Daoy (cell line): ENCODE measurements at regions not wholly inside any gene's neighbourhood (a gene's known extent, or its start where the extent isn't known, plus 50 kb on each side); places are given as distances from the start of the nearest gene placed in this dataset.

Experiments
- DNase-seq: peaks from one replicate; pipeline ENCODE4 v3.0.0-alpha.2; 2015; ENCODE audit warnings: low read depth

DNA sequence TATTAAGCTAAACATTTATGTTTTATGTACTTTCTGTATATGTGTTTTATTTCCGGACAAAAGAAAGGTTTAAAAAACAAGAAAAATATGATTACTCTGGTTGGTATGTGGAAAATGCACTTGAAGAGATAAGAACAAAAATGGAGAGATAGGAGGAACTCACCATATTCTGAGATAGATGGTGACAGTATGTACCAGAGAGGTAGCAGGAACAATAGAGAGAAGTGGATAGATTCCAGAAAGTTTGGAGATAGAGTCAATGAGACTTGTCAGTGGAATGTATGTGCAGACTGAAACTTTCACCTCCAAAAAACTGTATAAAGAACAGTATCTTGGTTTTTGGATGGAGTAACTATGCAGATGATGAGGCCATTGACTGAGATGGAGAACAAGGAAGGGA is 105.6 kb upstream of the FSHR start:
- no peak for DNase-seq

DNA sequence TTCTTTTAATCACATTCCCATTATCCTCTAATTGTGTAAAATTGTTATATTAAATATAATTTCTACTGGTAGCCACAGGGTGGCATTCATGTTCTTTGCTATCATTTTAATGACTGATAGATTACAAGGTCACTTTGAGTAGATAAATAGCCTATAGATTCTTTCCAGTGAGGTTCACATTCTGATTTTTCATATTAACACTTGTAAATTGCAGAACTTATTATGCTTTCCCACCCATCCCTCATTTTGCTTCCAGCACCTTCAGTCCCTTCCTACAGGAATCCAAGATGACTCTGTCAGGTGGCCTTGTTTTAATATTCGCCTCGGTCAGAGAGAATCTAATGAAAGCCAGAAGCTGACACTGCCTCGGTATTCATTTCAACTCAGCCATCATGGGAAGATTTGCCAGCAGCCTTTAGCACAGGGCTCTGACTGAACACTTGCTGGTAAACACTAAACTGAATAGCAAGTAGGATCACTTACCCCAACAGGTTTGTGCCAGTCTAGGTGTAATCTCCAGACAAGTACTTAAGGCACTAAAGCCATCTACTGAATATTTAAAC is 101.2 kb upstream of the FSHR start:
- DNase-seq = no peak

DNA sequence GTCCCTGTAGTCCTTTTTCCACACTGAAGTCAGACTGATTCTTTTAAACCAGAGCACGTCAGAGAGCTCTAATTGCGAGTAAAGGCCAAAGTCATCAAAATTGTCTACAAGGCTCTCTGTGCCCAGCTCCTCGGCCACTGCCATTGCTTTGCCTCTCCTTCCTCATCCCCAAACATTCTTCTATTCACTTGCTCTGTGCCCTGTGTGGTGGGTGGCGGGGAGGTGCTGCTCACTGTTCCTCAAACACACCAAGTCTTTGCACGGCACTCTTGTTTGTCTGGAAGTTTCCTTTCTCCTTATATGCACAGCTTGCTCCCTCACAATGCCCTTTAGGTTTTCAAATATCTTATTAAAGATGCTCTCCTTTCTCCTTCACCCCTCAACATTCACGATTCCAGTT is 100.1 kb upstream of the FSHR start:
- no peak for DNase-seq

GRCh38 chr2:49251766-49252165 is 97.5 kb upstream of the FSHR start:
- DNase-seq = no peak

DNA sequence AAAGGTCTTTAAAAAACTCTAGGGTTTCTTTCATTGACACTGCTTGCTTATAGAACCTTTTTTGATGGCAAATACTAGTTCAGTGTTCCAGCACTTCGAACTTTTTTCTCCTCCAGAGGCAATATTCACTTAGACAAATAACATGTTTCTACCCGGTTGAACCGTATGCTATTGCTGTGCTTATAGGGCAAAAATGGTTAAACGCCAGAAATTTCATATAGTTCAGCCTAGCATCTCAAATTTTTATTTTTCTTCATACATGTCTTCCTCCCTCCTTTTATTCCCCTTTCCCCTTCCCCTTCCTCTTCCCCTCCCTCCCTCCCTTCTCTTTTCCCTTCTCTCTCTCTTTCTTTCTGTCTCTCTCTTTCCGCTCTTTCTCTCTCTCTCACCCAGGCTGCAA is 96.9 kb upstream of the FSHR start:
- no peak for DNase-seq

GRCh38 chr2:49248506-49248905 is 94.2 kb upstream of the FSHR start:
- peak; percentile 8 for DNase-seq

GRCh38 chr2:49241991-49242390 is 87.7 kb upstream of the FSHR start:
- no peak for DNase-seq

GRCh38 chr2:49241501-49241900 is 87.2 kb upstream of the FSHR start:
- DNase-seq = no peak

DNA sequence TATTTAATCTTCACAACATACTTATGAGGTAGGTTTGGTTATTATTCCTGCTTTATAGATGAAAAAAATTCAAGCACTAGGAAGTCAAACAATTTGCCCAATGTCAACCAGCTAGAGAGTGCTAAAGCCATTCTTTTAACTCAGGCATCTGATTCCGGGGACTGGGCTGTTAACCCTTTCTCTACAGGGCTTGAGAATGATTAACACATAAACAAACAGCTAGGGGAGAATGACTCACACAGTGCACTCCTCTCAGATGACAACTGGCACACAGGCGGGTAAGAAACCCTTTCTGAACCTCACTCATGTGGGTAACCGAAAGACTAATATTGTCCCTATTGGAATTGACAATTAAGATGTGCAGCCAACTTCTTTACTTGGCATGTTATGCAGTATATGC is 86.3 kb upstream of the FSHR start:
- DNase-seq = no peak

GRCh38 chr2:49238604-49238960 is 84.3 kb upstream of the FSHR start:
- no peak for DNase-seq

DNA sequence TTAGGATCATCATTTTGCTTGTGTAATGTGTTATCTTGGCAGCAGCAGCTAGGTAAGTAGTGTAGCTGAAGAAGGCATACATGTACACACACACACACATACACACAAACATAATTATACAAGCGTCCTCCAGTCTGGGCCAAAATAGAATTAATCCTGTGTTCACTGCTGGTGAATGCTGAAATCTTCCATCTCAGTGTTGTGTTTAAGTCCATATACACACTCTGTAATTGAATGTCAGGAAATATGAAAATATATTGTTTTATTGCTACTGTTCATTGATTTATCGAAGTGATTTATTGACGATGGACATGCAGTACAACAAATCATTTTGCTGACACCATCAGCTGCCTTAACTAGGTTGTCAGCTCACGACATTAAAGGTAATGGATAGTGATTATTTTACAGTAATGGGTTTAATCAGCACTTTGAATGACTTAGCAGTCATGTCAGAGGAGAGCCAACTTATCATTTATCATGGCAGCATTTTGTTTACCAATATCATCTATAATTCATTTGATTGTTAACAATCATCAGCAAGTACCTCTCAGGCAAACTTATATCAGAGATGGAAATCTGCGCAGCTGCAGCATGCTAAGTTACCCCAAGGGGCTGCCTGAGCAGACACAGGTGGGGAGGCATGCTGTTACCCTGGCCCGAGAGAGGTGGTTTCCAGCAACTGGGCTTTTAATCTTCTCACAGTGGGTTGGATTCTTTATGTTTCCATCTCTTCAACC is 83.7 kb upstream of the FSHR start:
- no peak for DNase-seq

- no peak for DNase-seq
Measured at GRCh38 chr2:49236316-49236715, 82.0 kb upstream of the FSHR start.

DNA sequence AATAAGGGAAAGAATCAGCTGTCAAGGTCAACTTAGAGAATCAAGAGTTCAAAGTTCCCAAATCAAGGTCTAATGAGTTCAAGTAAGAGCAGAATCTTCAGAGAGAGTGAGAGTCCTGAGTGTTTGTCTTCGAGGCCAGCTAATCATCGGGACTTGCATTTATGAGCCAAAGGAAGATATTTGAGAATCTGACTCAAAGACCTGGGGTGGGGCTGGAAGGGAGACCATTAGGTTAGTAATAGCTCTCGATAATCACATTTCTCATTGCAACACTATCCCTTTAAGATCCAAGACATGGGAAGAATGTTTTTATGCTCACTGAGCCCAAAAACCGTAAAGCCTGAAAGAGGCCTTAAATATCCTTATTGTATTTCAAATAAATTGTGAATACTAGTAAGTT is 72.0 kb upstream of the FSHR start:
- no peak for DNase-seq

GRCh38 chr2:49225126-49225525 is 70.8 kb upstream of the FSHR start:
- DNase-seq = no peak

- no peak for DNase-seq
Measured at GRCh38 chr2:49224426-49225010, 70.2 kb upstream of the FSHR start.

GRCh38 chr2:49222975-49223528 is 68.7 kb upstream of the FSHR start:
- no peak for DNase-seq

GRCh38 chr2:49219741-49220140 is 65.4 kb upstream of the FSHR start:
- DNase-seq = no peak

DNA sequence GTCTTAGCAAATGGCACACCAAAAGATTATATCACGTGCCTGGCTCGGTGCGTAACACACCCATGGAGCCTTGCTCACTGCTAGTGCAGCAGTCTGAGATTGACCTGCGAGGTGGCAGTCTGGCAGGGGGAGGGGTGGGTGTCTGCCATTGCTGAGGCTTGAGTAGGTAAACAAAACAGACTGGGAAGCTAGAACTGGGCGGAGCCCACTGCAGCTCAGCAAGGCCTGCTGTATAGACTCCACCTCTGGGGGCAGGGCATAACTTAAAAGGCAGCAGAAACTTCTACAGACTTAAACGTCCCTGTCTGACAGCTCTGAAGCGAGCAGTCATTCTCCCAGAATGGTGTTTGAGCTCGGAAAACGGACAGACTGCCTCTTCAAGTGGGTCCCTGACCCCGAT is 55.9 kb upstream of the FSHR start:
- DNase-seq = no peak

DNA sequence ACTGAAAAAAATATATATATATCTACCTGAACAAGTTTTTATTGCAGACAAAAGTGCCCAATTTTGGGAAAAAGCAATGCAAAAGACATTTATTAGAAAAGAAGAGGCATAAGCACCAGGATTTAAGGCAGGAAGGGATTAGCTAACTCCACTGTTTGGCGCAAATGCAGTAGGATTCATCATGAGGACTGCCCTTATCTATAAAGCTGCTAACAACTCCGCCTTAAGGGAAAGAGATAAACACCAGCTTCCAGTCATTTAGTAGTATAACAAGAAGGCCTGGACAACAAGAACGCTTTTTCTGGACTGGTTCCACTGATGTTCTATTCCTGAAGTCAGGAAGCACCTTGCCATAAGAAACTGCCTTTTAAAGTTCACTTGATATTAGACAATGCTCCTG is 52.9 kb upstream of the FSHR start:
- no peak for DNase-seq
